ENCODE measurements at regions not wholly inside any gene's neighbourhood (a gene's known extent, or its start where the extent isn't known, plus 50 kb on each side); places are given as distances from the start of the nearest gene placed in this dataset.

DNA sequence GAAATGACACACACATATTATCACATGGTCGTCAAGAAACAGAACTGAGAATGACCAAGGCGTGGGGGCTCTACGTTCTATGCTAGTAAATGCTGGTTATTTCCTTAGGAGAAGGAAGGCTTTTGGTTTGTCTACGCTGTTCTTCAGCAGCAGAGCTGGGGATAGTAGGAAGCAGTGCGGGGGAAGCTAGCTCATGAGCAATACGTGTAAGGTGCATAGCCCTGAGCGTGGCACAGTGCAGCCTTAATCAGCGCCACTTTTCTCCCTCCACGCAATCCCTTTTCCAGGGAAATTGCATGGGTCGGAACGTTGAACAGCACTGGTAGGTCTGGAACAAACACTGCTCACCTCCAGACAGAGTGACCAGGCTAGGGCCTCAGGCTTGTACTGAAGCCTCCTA, 199.6 kb upstream of the FBXO11 start:
- no peak overlapping the region for H3K4me3 Mint-ChIP-seq
- H3K27me3 Mint-ChIP-seq: peaks cover 0 to 5% of the 10 kb centered on the region in 2 donors
- no peaks in the 10 kb centered on the region for H3K9me3 Mint-ChIP-seq
- ChIA-PET POLR2A (no interaction called here), CTCF (interaction anchor here (0.9 to 2.3 kb wide), 4 partner anchors 198 to 770 kb away, joined by 3 to 12 read pairs (median 4); no protein-coding TSS in a partner anchor)
- no peaks in the 10 kb centered on the region for H3K36me3 Mint-ChIP-seq
- no peak for DNase-seq
- no peak overlapping the region for H3K4me3 ChIP-seq (ENCODE audit: control insufficient read depth in 1 of 2, extremely low read depth in 1 of 2, low read length in 1 of 2)
- no peak overlapping the region for H3K27ac ChIP-seq (ENCODE audit: low read length)
- no peaks in the 10 kb centered on the region for H3K36me3 ChIP-seq (ENCODE audit: control insufficient read depth in 2 of 2, extremely low read depth in 1 of 2, insufficient read depth in 1 of 2, low read length in 1 of 2)
- H3K4me1 Mint-ChIP-seq: peaks cover 9 to 14% (median 12%) of the 10 kb centered on the region in 3 donors
- H3K9me3 ChIP-seq: no peaks in the 10 kb centered on the region
- ATAC-seq (replicated peaks in 1 of 4): no peak
- H3K4me1 ChIP-seq (ENCODE audit: control insufficient read depth in 1 of 2, extremely low read depth in 1 of 2, insufficient read depth in 2 of 2, low read length in 2 of 2): peaks cover 0 to 12% of the 10 kb centered on the region in 2 experiments
- H3K27me3 ChIP-seq (replicated peaks in 1 of 2; ENCODE audit: control insufficient read depth in 2 of 2, extremely low read depth in 1 of 2, insufficient read depth in 2 of 2, low read length in 1 of 2): peaks cover 0 to 6% of the 10 kb centered on the region in 2 experiments
- WGBS (ENCODE audit: insufficient coverage): 85% methylated on average over 7 of the region's 11 CpGs
- H3K27ac Mint-ChIP-seq: no peak overlapping the region

DNA sequence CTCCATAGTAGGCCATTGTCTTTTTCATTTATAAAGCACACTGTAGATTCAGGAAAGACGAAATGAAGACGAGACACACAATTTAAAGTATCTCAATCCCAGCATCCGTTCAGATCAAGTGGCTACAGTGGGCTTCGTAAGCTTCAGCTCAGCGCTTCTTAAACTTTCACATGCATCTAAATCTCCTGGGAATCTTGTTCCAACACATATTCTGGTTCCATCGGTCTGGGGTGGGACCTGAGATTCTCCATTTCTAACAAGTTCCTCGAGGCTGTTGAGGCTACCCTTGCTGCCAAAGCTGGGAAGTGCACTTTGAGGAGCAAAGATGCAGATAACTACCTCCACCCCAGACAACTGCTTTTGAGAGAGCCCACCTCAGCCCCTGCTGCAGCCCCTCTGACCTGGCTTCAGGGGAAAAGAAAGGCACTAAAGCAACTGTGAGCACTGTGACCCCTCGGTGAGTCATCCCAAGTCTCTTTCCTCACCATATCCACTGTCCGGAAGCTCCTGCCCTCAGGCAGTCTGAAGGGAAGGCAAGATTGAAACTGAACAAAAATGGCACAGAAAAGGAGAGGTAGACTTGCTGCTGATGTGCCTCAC, 201.1 kb upstream of the FBXO11 start:
- Mint-ChIP-seq H3K4me3 (no peak overlapping the region), H3K36me3 (no peaks in the 10 kb centered on the region), H3K27ac (no peak overlapping the region), H3K27me3 (peaks cover 0 to 2% of the 10 kb centered on the region in 2 donors), H3K4me1 (peaks cover 18 to 23% (median 21%) of the 10 kb centered on the region in 3 donors), H3K9me3 (no peaks in the 10 kb centered on the region)
- POLR2A ChIA-PET: no interaction called here
- WGBS (ENCODE audit: insufficient coverage): 76% methylated on average over 6 of the region's 9 CpGs
- Histone ChIP-seq H3K36me3 (ENCODE audit: control insufficient read depth in 2 of 2, extremely low read depth in 1 of 2, insufficient read depth in 1 of 2, low read length in 1 of 2) (no peaks in the 10 kb centered on the region), H3K27me3 (replicated peaks in 1 of 2; ENCODE audit: control insufficient read depth in 2 of 2, extremely low read depth in 1 of 2, insufficient read depth in 2 of 2, low read length in 1 of 2) (peaks cover 0 to 6% of the 10 kb centered on the region in 2 experiments), H3K27ac (ENCODE audit: low read length) (no peak overlapping the region), H3K4me1 (ENCODE audit: control insufficient read depth in 1 of 2, extremely low read depth in 1 of 2, insufficient read depth in 2 of 2, low read length in 2 of 2) (peaks cover 0 to 24% of the 10 kb centered on the region in 2 experiments), H3K4me3 (ENCODE audit: control insufficient read depth in 1 of 2, extremely low read depth in 1 of 2, low read length in 1 of 2) (no peak overlapping the region), H3K9me3 (no peaks in the 10 kb centered on the region)
- CTCF ChIA-PET: interaction anchor here (0.5 to 1.4 kb wide), 7 partner anchors 10 to 309 kb away, joined by 3 to 4 read pairs (median 3); partner anchors contain the start of gene FBXO11 (in 1 of the 2)
- DNase-seq (no peak), ATAC-seq (replicated peaks in 1 of 4) (no peak)

DNA sequence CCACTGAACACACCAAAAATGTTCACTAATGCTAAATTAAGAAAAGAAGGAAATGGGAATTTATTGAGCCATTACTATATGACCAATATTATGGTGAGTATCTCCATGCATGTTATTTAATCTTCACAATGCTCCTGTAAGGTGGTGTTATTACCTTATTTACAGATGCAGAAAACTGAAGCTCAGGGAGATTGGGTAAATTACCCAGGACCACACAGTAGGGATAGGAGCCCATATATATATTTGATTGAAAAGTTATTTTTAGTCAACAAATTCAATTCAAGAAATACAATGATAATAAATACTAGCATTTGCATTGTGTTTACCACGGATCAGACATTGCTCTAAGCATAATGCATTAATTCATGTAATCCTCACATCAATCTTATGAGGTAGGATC, 202.2 kb upstream of the FBXO11 start:
- H3K36me3 Mint-ChIP-seq: no peaks in the 10 kb centered on the region
- H3K9me3 Mint-ChIP-seq: no peaks in the 10 kb centered on the region
- H3K27me3 Mint-ChIP-seq: no peaks in the 10 kb centered on the region
- H3K27ac ChIP-seq (ENCODE audit: low read length): no peak overlapping the region
- WGBS (ENCODE audit: insufficient coverage): no CpG with 5 or more reads among the region's 1 CpG
- H3K36me3 ChIP-seq (ENCODE audit: control insufficient read depth in 2 of 2, extremely low read depth in 1 of 2, insufficient read depth in 1 of 2, low read length in 1 of 2): no peaks in the 10 kb centered on the region
- H3K27me3 ChIP-seq (replicated peaks in 1 of 2; ENCODE audit: control insufficient read depth in 2 of 2, extremely low read depth in 1 of 2, insufficient read depth in 2 of 2, low read length in 1 of 2): peaks cover 0 to 6% of the 10 kb centered on the region in 2 experiments
- CTCF ChIA-PET: interaction anchor here (0.5 to 1.5 kb wide), 7 partner anchors 198 to 721 kb away, joined by 3 to 9 read pairs (median 4); no protein-coding TSS in a partner anchor
- H3K4me1 ChIP-seq (ENCODE audit: control insufficient read depth in 1 of 2, extremely low read depth in 1 of 2, insufficient read depth in 2 of 2, low read length in 2 of 2): peaks cover 0 to 24% of the 10 kb centered on the region in 2 experiments
- H3K4me3 Mint-ChIP-seq: no peak overlapping the region
- no peak overlapping the region for H3K4me3 ChIP-seq (ENCODE audit: control insufficient read depth in 1 of 2, extremely low read depth in 1 of 2, low read length in 1 of 2)
- ATAC-seq (replicated peaks in 1 of 4) (no peak), DNase-seq (no peak)
- POLR2A ChIA-PET: no interaction called here
- peaks cover 24 to 26% (median 24%) of the 10 kb centered on the region in 3 donors for H3K4me1 Mint-ChIP-seq
- H3K27ac Mint-ChIP-seq: no peak overlapping the region
- no peaks in the 10 kb centered on the region for H3K9me3 ChIP-seq

GRCh38 chr2:48109491-48110204, 203.3 kb upstream of the FBXO11 start:
- H3K36me3 ChIP-seq (ENCODE audit: control insufficient read depth in 2 of 2, extremely low read depth in 1 of 2, insufficient read depth in 1 of 2, low read length in 1 of 2): no peaks in the 10 kb centered on the region
- CTCF ChIA-PET: interaction anchor here (0.5 to 1.5 kb wide), 6 partner anchors 200 to 315 kb away, joined by 3 to 5 read pairs (median 4); partner anchors contain the start of gene FBXO11 (in 1 of the 2)
- H3K27me3 Mint-ChIP-seq: no peaks in the 10 kb centered on the region
- H3K27me3 ChIP-seq (replicated peaks in 1 of 2; ENCODE audit: control insufficient read depth in 2 of 2, extremely low read depth in 1 of 2, insufficient read depth in 2 of 2, low read length in 1 of 2): peaks cover 0 to 6% of the 10 kb centered on the region in 2 experiments
- ATAC-seq (replicated peaks in 1 of 4) (no peak), DNase-seq (no peak)
- H3K4me1 Mint-ChIP-seq: peaks cover 30 to 36% (median 34%) of the 10 kb centered on the region in 3 donors
- H3K4me3 ChIP-seq (ENCODE audit: control insufficient read depth in 1 of 2, extremely low read depth in 1 of 2, low read length in 1 of 2): no peak overlapping the region
- H3K9me3 Mint-ChIP-seq: no peaks in the 10 kb centered on the region
- H3K4me1 ChIP-seq (ENCODE audit: control insufficient read depth in 1 of 2, extremely low read depth in 1 of 2, insufficient read depth in 2 of 2, low read length in 2 of 2): peaks cover 0 to 24% of the 10 kb centered on the region in 2 experiments
- H3K36me3 Mint-ChIP-seq: no peaks in the 10 kb centered on the region
- no peak overlapping the region for H3K27ac ChIP-seq (ENCODE audit: low read length)
- WGBS (ENCODE audit: insufficient coverage): no CpG with 5 or more reads among the region's 4 CpGs
- no peak overlapping the region for H3K4me3 Mint-ChIP-seq
- POLR2A ChIA-PET: interaction anchor here in 1 of 2 donors (0.5 kb wide), 1 partner anchor 207 kb away, joined by 3 read pairs; no protein-coding TSS in a partner anchor
- no peak overlapping the region for H3K27ac Mint-ChIP-seq
- no peaks in the 10 kb centered on the region for H3K9me3 ChIP-seq

DNA sequence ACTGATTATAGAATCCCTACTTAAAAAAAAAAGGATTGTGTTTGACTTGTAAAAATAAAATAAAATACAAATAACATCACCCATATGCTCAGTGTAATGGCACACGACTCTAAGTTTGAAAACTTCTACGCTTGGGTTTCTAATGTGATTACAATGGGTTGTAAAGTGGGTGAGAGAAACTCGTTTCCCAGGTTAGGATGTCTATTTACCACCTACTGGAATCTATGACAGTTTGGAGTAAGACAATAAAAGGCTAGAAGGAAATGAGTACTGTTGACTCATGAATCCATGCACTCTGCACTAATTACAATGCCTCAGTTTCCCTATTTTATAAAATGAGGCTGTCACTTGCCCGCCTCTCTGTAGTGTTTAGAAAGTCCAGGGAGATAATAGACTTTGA, 204.0 kb upstream of the FOXN2 start:
- Mint-ChIP-seq H3K4me1 (peaks cover 30 to 39% (median 36%) of the 10 kb centered on the region in 3 donors), H3K27ac (no peak overlapping the region), H3K4me3 (peak overlapping the region; percentile 89), H3K36me3 (no peaks in the 10 kb centered on the region), H3K27me3 (no peaks in the 10 kb centered on the region), H3K9me3 (no peaks in the 10 kb centered on the region)
- Histone ChIP-seq H3K36me3 (ENCODE audit: control insufficient read depth in 2 of 2, extremely low read depth in 1 of 2, insufficient read depth in 1 of 2, low read length in 1 of 2) (no peaks in the 10 kb centered on the region), H3K27ac (ENCODE audit: low read length) (no peak overlapping the region), H3K4me1 (ENCODE audit: control insufficient read depth in 1 of 2, extremely low read depth in 1 of 2, insufficient read depth in 2 of 2, low read length in 2 of 2) (peaks cover 0 to 24% of the 10 kb centered on the region in 2 experiments), H3K27me3 (replicated peaks in 1 of 2; ENCODE audit: control insufficient read depth in 2 of 2, extremely low read depth in 1 of 2, insufficient read depth in 2 of 2, low read length in 1 of 2) (peaks cover 0 to 6% of the 10 kb centered on the region in 2 experiments), H3K4me3 (ENCODE audit: control insufficient read depth in 1 of 2, extremely low read depth in 1 of 2, low read length in 1 of 2) (no peak overlapping the region), H3K9me3 (no peaks in the 10 kb centered on the region)
- ChIA-PET POLR2A (no interaction called here), CTCF (no interaction called here)
- ATAC-seq (replicated peaks in 1 of 4) (no peak), DNase-seq (no peak)
- no CpG with 5 or more reads among the region's 4 CpGs for WGBS (ENCODE audit: insufficient coverage)

DNA sequence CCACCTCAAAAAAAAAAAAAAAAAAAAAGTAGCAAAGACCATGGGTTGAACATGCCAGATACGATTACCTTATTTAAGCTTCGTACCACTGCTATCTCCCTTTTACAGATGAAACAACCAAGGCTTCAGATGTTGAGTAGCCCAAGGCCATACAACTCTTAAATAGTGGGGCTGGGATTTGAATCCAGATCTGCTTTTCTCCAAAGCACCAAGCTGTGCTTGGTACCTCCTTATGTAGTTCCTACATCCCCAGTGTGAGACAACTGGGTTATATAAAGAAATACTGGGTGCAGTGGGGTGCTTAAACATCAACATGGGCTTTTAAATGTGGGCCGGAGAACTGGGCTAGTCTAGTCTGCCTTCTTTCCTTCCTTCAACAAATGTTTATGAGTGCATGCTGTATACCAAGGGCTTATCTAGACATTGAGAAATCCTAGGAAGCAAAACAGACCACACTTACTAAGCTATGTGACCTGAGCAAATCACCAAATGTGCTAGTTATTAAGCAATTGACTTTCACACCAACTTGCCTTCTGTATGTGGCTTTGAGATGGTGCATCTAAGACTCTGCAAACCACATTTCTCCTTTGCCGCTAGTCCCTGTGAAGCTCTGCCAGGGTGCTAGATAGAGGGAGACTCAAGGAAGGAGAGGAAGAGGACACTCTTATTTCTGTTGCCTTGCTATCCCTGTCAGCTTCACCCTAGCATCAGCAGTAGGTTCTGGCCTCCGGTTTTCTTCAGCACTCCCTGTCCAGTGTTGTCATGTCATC, 201.4 kb upstream of the FOXN2 start:
- DNase-seq (peak in 1 of 35 experiments; percentile 6), ATAC-seq (replicated peaks in 1 of 4) (no peak)
- Histone ChIP-seq H3K9me3 (no peaks in the 10 kb centered on the region), H3K36me3 (ENCODE audit: control insufficient read depth in 2 of 2, extremely low read depth in 1 of 2, insufficient read depth in 1 of 2, low read length in 1 of 2) (no peaks in the 10 kb centered on the region), H3K27me3 (replicated peaks in 1 of 2; ENCODE audit: control insufficient read depth in 2 of 2, extremely low read depth in 1 of 2, insufficient read depth in 2 of 2, low read length in 1 of 2) (no peaks in the 10 kb centered on the region), H3K4me1 (ENCODE audit: control insufficient read depth in 1 of 2, extremely low read depth in 1 of 2, insufficient read depth in 2 of 2, low read length in 2 of 2) (peaks cover 0 to 13% of the 10 kb centered on the region in 2 experiments), H3K4me3 (ENCODE audit: control insufficient read depth in 1 of 2, extremely low read depth in 1 of 2, low read length in 1 of 2) (no peak overlapping the region), H3K27ac (ENCODE audit: low read length) (no peak overlapping the region)
- no peaks in the 10 kb centered on the region for H3K27me3 Mint-ChIP-seq
- no peaks in the 10 kb centered on the region for H3K36me3 Mint-ChIP-seq
- ChIA-PET POLR2A (no interaction called here), CTCF (interaction anchor here (0.6 to 1.2 kb wide), 7 partner anchors 155 to 309 kb away, joined by 3 to 5 read pairs (median 3); no protein-coding TSS in a partner anchor)
- H3K27ac Mint-ChIP-seq: peak overlapping the region; percentile 36 to 88
- H3K4me3 Mint-ChIP-seq: peak overlapping the region in 2 of 3 donors; percentile 6 to 29
- peaks cover 17 to 29% (median 28%) of the 10 kb centered on the region in 3 donors for H3K4me1 Mint-ChIP-seq
- WGBS (ENCODE audit: insufficient coverage): 86% methylated on average over 1 of the region's 5 CpGs
- H3K9me3 Mint-ChIP-seq: no peaks in the 10 kb centered on the region

Measured in T-cell (primary cell).